Kidney tubule cell (primary cell): ENCODE measurements at regions not wholly inside any gene's neighbourhood (a gene's known extent, or its start where the extent isn't known, plus 50 kb on each side); places are given as distances from the start of the nearest gene placed in this dataset.

Experiments
- DNase-seq: peaks from one replicate; pipeline ENCODE4 v3.0.0-alpha.2; 2018; ENCODE audit warnings: low spot score

- no peak for DNase-seq
These were observed 1401.7 kb downstream of the NCAM2 start for GRCh38 chr21:22399681-22400514.

- DNase-seq: no peak
These were observed 1411.4 kb downstream of the NCAM2 start for GRCh38 chr21:22409571-22409970.

GRCh38 chr21:22416555-22416954, 1418.3 kb downstream of the NCAM2 start:
- DNase-seq: no peak

GRCh38 chr21:22421416-22422180, 1423.4 kb downstream of the NCAM2 start:
- DNase-seq: no peak

- DNase-seq: no peak
These were observed 1440.3 kb downstream of the NCAM2 start for GRCh38 chr21:22438428-22439086.

GRCh38 chr21:22444990-22445389, 1446.8 kb downstream of the NCAM2 start:
- DNase-seq: no peak

GRCh38 chr21:22450507-22450906, 1452.3 kb downstream of the NCAM2 start:
- no peak for DNase-seq

GRCh38 chr21:22456241-22456640, 1458.0 kb downstream of the NCAM2 start:
- no peak for DNase-seq

- DNase-seq: no peak
These were observed 1470.7 kb downstream of the NCAM2 start for GRCh38 chr21:22468893-22469292.

GRCh38 chr21:22474403-22474802, 1476.2 kb downstream of the NCAM2 start:
- no peak for DNase-seq

GRCh38 chr21:22476214-22476613, 1478.0 kb downstream of the NCAM2 start:
- DNase-seq: no peak

- DNase-seq: no peak
These were observed 1478.8 kb downstream of the NCAM2 start for GRCh38 chr21:22476726-22477646.

- DNase-seq: no peak
These were observed 1491.8 kb downstream of the NCAM2 start for GRCh38 chr21:22490049-22490448.

- no peak for DNase-seq
These were observed 1518.0 kb downstream of the NCAM2 start for GRCh38 chr21:22516230-22516629.

GRCh38 chr21:22535630-22536029, 1537.4 kb downstream of the NCAM2 start:
- no peak for DNase-seq

GRCh38 chr21:22536509-22536908, 1538.3 kb downstream of the NCAM2 start:
- DNase-seq: no peak

GRCh38 chr21:22544747-22545146, 1546.5 kb downstream of the NCAM2 start:
- DNase-seq: no peak

- DNase-seq: no peak
These were observed 1554.2 kb downstream of the NCAM2 start for GRCh38 chr21:22552390-22552789.

GRCh38 chr21:22554690-22555316, 1556.6 kb downstream of the NCAM2 start:
- DNase-seq: no peak

GRCh38 chr21:22556829-22557228, 1558.6 kb downstream of the NCAM2 start:
- no peak for DNase-seq

- DNase-seq: no peak
These were observed 1563.7 kb downstream of the NCAM2 start for GRCh38 chr21:22561946-22562345.
